Liver (tissue), 3 donors: ENCODE measurements at regions not wholly inside any gene's neighbourhood (a gene's known extent, or its start where the extent isn't known, plus 50 kb on each side); places are given as distances from the start of the nearest gene placed in this dataset.

ENCODE experiments used
- EGR1 ChIP-seq, 2 donors: IDR thresholded peaks; 2 replicates each; pipeline ENCODE4 v1.6.1; 2016 to 2018; ENCODE audit warnings: antibody characterized with exemption in 2 of 2, low read depth in 2 of 2
- GABPA ChIP-seq, 2 donors: IDR thresholded peaks in 1 of 2; conservative IDR thresholded peaks in 1 of 2; 2 replicates each; pipeline ENCODE4 v1.6.1; 2016; ENCODE audit warnings: antibody characterized with exemption in 2 of 2, mild to moderate bottlenecking in 1 of 2, moderate library complexity in 1 of 2
- HNF4G ChIP-seq: IDR thresholded peaks from 2 replicates; pipeline ENCODE4 v1.6.1; 2016; ENCODE audit warnings: antibody characterized with exemption
- NR2F2 ChIP-seq: IDR thresholded peaks from 2 replicates; pipeline ENCODE4 v1.6.1; 2016; ENCODE audit warnings: antibody characterized with exemption
- RAD21 ChIP-seq, 2 donors: IDR thresholded peaks; 2 replicates each; pipeline ENCODE4 v1.6.1; 2016; ENCODE audit warnings: antibody characterized with exemption in 2 of 2, mild to moderate bottlenecking in 2 of 2
- RXRA ChIP-seq, 2 donors: IDR thresholded peaks; 2 replicates each; pipeline ENCODE4 v1.6.1; 2017 to 2018; ENCODE audit warnings: antibody characterized with exemption in 2 of 2, mild to moderate bottlenecking in 1 of 2
- SP1 ChIP-seq: IDR thresholded peaks from 2 replicates; pipeline ENCODE4 v1.6.1; 2018; ENCODE audit warnings: antibody characterized with exemption, mild to moderate bottlenecking
- TAF1 ChIP-seq: conservative IDR thresholded peaks from 2 replicates; pipeline ENCODE4 v1.6.1; 2016; ENCODE audit warnings: antibody characterized with exemption, mild to moderate bottlenecking
- YY1 ChIP-seq: IDR thresholded peaks from 2 replicates; pipeline ENCODE4 v1.6.1; 2016; ENCODE audit warnings: antibody characterized with exemption, mild to moderate bottlenecking
- TF ChIP-seq, protein P1 (sequence below): fragments of 150-350 bp; IDR thresholded peaks from 2 replicates; pipeline ENCODE4 v1.5.1; 2017; ENCODE audit warnings: improper control_type of control experiment, low read depth, low read length; ENCODE audit not compliant: missing input control
- TF ChIP-seq, protein P2 (sequence below): IDR thresholded peaks from 2 replicates; pipeline ENCODE4 v1.6.1; 2016; ENCODE audit warnings: antibody characterized with exemption
- TF ChIP-seq, protein P3 (sequence below): IDR thresholded peaks from 2 replicates; pipeline ENCODE4 v1.6.1; 2016; ENCODE audit warnings: antibody characterized with exemption, mild to moderate bottlenecking
- TF ChIP-seq, protein P4 (sequence below): IDR thresholded peaks from 2 replicates; pipeline ENCODE4 v1.6.1; 2016; ENCODE audit warnings: antibody characterized with exemption
- donor health status: healthy.
- donor health status: healthy.

DNA sequence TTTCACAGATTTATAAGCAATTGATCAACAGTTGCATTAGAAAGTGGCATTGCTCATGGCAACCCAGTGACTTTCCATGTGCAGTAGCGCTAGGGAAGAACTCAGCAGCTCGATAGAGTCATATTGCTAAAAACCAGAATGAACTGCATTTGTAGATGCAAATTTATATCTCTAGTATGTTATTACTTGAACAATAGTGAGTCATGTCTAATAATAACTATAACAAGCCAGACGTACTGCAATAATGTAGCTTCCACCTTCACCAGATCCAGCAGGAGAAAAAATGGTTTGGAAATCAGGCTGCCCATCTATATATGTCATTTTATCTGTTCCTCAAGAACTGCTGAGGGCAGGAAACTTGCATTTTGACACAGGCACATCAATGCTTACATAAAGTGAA, 66.5 kb upstream of the FIGN start:
- TF ChIP-seq, protein P1, sequence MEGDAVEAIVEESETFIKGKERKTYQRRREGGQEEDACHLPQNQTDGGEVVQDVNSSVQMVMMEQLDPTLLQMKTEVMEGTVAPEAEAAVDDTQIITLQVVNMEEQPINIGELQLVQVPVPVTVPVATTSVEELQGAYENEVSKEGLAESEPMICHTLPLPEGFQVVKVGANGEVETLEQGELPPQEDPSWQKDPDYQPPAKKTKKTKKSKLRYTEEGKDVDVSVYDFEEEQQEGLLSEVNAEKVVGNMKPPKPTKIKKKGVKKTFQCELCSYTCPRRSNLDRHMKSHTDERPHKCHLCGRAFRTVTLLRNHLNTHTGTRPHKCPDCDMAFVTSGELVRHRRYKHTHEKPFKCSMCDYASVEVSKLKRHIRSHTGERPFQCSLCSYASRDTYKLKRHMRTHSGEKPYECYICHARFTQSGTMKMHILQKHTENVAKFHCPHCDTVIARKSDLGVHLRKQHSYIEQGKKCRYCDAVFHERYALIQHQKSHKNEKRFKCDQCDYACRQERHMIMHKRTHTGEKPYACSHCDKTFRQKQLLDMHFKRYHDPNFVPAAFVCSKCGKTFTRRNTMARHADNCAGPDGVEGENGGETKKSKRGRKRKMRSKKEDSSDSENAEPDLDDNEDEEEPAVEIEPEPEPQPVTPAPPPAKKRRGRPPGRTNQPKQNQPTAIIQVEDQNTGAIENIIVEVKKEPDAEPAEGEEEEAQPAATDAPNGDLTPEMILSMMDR = no peak
- TF ChIP-seq, protein P2, sequence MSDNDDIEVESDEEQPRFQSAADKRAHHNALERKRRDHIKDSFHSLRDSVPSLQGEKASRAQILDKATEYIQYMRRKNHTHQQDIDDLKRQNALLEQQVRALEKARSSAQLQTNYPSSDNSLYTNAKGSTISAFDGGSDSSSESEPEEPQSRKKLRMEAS = no peak
- TF ChIP-seq TAF1 (no peak), SP1 (no peak), RAD21 (IDR thresholded peaks at IDR 0.05) (no peak), HNF4G (no peak), GABPA (IDR thresholded peaks at IDR 0.05 in 1 of 2, conservative IDR thresholded peaks at IDR 0.05 in 1 of 2) (no peak), EGR1 (IDR thresholded peaks at IDR 0.05; ENCODE audit: low read depth in 2 of 2) (no peak), YY1 (no peak), RXRA (IDR thresholded peaks at IDR 0.05) (no peak), NR2F2 (no peak)
- TF ChIP-seq, protein P3, sequence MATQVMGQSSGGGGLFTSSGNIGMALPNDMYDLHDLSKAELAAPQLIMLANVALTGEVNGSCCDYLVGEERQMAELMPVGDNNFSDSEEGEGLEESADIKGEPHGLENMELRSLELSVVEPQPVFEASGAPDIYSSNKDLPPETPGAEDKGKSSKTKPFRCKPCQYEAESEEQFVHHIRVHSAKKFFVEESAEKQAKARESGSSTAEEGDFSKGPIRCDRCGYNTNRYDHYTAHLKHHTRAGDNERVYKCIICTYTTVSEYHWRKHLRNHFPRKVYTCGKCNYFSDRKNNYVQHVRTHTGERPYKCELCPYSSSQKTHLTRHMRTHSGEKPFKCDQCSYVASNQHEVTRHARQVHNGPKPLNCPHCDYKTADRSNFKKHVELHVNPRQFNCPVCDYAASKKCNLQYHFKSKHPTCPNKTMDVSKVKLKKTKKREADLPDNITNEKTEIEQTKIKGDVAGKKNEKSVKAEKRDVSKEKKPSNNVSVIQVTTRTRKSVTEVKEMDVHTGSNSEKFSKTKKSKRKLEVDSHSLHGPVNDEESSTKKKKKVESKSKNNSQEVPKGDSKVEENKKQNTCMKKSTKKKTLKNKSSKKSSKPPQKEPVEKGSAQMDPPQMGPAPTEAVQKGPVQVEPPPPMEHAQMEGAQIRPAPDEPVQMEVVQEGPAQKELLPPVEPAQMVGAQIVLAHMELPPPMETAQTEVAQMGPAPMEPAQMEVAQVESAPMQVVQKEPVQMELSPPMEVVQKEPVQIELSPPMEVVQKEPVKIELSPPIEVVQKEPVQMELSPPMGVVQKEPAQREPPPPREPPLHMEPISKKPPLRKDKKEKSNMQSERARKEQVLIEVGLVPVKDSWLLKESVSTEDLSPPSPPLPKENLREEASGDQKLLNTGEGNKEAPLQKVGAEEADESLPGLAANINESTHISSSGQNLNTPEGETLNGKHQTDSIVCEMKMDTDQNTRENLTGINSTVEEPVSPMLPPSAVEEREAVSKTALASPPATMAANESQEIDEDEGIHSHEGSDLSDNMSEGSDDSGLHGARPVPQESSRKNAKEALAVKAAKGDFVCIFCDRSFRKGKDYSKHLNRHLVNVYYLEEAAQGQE = no peak
- TF ChIP-seq, protein P4, sequence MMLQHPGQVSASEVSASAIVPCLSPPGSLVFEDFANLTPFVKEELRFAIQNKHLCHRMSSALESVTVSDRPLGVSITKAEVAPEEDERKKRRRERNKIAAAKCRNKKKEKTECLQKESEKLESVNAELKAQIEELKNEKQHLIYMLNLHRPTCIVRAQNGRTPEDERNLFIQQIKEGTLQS = no peak
